Peyer's patch (tissue), 4 donors: ENCODE measurements at regions not wholly inside any gene's neighbourhood (a gene's known extent, or its start where the extent isn't known, plus 50 kb on each side); places are given as distances from the start of the nearest gene placed in this dataset.

ENCODE experiments used
- POLR2A ChIP-seq, 2 donors: fragments of 450-650 bp; IDR thresholded peaks; one replicate each; pipeline ENCODE4 v1.5.1; 2017; ENCODE audit warnings: antibody characterized with exemption in 2 of 2, mild to moderate bottlenecking in 2 of 2, moderate library complexity in 2 of 2
- TF ChIP-seq, protein P1 (sequence below), 6 experiments: fragments of 450-650 bp in 4 of 6; fragments of 200-600 bp in 2 of 6; sonication (generic) in 1 of 6; IDR thresholded peaks; one replicate each; pipeline ENCODE4 v1.5.1; 2017 to 2019; ENCODE audit warnings: antibody characterized with exemption in 6 of 6, mild to moderate bottlenecking in 3 of 6, moderate library complexity in 1 of 6

GRCh38 chr12:67524861-67525616 lies 123.5 kb upstream of the DYRK2 start:
- TF ChIP-seq, protein P1, sequence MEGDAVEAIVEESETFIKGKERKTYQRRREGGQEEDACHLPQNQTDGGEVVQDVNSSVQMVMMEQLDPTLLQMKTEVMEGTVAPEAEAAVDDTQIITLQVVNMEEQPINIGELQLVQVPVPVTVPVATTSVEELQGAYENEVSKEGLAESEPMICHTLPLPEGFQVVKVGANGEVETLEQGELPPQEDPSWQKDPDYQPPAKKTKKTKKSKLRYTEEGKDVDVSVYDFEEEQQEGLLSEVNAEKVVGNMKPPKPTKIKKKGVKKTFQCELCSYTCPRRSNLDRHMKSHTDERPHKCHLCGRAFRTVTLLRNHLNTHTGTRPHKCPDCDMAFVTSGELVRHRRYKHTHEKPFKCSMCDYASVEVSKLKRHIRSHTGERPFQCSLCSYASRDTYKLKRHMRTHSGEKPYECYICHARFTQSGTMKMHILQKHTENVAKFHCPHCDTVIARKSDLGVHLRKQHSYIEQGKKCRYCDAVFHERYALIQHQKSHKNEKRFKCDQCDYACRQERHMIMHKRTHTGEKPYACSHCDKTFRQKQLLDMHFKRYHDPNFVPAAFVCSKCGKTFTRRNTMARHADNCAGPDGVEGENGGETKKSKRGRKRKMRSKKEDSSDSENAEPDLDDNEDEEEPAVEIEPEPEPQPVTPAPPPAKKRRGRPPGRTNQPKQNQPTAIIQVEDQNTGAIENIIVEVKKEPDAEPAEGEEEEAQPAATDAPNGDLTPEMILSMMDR (IDR thresholded peaks at IDR 0.05), result no peak
- no peak for TF ChIP-seq POLR2A (IDR thresholded peaks at IDR 0.05)
